NCI-H2107 (cell line): ENCODE measurements at regions not wholly inside any gene's neighbourhood (a gene's known extent, or its start where the extent isn't known, plus 50 kb on each side); places are given as distances from the start of the nearest gene placed in this dataset.
"Not testable (repeated sequence)": the region's sequence is repeated elsewhere in the genome, so short reads cannot be mapped to it uniquely, and the experiment has no call there.

ENCODE experiments used
- DNase-seq: peaks from one replicate; lab custom pipeline; 2025; lab: John Stamatoyannopoulos, UW

DNA sequence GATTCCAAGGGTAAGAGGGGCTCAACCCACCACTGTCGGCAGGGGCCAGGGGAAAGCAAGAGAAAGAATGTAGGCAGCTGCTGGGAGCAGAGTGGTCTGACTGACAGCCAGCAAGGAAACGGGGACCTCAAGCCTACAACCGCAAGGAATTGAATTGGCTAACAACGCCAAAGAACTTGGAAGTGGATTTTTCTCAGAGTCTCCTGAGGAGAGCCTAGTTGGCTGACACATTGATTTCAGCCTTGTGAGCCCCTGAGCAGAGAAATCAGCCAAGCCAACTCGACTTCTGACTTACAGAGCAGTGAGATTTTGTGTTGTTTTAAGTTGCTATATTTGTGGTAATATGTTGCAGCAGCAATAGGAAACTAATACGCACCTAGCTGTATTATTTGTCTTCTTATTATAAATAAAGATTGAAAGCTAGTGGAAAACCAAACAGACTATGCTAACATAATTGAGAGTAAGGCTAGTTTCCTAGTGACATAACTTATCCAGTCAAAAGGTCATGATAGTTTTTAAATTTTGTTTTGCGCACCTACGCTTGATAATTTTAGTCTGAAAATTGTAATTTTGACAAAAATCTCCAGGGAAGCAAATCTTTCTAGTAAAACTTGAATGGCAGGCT lies 145.8 kb upstream of the HCCS start:
- DNase-seq, result no peak

DNA sequence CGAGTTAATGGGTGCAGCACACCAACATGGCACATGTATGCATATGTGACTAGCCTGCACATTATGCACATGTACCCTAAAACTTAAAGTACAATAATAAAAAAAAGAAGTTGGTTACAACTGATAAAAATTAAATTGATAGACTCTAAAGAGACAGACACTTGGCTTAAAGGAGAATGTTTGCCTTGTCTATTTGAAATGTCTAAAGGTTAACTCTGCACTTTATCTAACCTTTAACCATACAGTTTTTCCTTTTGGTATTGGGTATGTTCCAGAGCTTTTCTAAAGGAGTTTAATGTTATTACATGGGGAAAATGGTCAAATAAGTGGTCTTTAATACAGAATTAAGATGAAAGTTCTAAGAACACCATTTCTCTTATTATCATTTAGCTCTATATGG lies 145.1 kb upstream of the HCCS start:
- DNase-seq, result no peak

DNA sequence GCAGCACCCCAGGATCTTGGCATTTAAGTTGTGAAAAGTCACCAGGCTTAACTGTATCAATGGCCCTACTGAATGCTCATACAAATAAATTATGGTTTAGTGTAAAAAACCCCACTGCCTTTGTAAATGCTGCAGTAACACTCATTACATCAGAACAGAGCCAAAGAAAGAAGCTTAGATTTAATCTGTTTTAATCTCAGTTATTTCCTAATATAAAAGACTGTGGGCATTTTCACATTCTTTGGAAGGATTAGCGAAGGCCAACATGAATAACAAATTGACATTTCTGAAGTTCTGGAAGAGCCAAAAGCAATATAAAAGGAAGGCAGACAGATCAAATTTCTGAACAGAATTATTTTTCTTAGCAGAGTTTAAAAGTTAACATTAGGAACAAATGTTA lies 140.0 kb upstream of the HCCS start:
- no peak for DNase-seq

DNA sequence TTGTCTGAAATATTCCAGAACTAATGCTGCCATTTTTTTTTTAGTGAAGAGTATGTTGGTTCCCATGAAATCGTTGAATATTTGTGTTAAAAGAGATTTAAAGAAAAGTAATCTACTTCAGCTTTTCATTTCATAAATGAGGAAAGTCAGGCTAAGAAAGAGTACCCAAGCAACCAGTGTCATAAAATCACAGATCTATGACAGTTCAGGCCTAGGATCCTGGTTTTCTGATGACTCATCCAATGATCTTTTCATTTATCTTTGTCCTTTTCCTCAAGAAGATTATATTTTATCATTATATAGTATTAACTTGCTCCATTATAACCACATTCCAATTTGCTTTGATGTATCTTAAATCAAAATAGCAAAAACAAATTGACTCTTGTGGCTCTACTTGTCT lies 139.4 kb upstream of the HCCS start:
- no peak for DNase-seq

DNA sequence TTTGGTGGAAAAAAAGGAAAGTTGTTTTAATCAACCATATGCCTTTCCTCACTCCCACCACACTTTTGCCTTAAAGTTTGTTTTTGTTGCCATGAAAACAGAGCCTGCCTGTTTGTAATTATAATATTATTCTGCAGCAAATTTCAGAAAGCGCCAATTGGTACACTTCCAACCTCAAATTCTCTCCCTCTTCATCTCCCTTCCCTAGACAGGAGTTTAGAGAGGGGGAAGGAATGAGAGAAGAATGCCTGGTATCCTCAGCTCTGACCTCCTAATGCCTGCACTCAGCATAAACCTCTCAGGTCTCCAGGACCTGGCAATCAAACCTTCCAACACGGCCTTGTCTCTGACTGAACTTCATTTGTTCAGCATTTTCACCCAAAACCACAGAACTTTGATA lies 138.4 kb upstream of the HCCS start:
- no peak for DNase-seq

DNA sequence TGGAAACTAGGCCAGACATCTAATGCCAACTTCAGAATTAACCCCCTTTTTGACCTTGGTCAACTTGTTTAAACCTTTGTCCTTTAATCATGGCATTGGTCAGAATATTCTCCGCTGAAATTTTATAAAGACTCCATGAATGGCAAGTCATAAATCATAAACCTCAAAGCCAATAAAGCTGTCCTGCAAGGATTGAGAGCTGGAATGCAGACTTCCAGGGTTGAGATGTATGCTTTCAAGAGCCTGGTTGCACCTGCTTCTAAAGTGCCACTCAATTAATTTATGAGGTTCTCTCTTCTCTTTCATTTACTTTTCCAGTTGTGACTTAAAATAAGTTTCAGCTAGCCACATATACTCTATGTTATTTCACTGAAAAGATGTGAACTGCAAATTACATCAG lies 136.2 kb upstream of the HCCS start:
- no peak for DNase-seq

DNA sequence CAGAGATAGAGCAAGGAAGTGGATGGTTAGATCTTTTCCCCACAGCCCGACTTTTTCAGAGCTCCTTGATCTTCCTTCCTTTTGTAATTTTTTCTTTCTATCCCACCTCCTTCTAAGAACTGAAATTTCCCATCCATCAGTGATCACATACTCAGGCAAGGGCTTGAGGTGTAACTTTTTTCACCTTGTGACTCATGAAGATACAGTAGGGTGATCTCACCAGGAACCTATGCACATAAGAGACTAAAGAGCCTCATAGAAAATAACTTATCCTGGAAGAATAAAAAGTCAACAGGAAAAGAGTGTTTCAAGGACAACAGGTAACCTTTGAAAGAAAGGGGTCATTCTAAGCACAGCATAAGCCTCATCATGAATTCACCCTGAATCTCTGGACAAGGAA lies 131.2 kb upstream of the HCCS start:
- no peak for DNase-seq

DNA sequence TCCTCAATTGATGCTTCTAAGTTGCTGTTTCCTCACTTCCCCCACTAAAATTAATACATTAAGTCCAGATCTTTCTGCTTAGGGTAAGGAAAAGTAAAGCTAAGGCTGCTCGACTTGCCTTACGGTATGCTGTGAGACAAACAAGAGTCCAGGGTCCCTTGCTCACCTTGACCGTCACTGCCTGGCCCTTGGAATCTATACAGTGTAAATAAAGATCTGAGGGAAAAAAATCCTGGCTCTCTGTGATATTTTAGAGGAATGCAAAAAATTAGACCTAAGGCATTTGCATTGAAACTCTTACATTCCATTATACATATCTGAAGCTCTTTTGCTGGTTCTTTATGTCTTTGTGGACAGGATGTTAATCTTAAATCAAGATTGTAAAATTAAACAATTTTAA lies 129.6 kb upstream of the HCCS start:
- no peak for DNase-seq

DNA sequence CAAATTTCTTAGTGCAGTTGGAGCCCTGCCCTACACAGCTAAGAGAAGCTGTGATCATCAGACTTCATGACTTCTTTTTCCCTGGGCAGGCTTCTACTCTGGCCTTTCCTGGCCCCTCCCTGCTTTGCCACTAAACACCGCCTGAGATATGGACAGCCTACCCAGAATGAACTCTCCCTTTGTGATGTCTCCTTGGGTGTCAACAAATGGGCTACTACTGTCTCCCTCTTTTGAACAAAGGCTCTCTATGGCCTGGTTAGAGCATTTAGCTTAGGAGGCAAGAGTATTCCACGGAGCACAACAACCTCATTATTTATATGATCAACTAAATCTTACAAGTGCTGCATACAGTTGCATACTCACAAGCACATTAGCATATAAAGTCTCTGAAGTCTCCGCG lies 127.6 kb upstream of the HCCS start:
- DNase-seq, result no peak

DNA sequence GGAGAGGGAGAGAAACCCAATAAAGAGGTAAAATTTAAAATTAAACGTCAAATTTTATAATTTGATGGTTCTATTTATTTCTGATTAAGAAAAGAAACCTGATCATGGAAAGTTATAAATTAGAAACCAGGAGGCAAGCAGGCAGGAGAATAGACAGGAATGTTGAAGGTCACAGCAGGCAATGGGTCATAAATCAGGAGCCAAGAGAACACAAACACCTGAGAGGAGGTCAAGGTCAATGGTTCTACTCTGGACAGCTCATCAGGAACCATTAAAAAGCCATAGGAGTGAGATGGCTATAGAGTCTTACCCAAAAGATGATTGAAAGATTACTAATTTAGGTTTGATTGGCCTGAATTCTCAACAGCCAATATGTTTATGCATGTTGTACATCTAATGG lies 126.9 kb upstream of the HCCS start:
- no peak for DNase-seq

DNA sequence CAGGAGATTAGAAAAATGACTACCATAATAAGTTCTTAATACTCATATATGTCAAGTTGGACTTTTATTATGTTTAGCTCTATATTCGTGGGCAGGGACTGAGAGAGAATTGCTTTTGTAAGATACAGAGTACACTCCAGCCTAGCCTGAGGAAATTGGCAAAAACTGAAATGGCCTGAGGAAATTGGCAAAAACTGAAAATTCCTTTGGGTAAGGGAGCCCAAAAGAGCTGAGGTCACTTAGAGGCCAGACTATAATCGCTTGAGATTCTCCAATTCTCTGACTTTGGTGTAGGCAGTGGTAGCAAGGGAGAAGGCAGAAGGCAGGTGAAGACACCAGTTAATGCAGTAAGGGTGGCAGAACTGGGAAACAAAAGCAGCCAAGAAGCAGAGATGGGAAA lies 124.5 kb upstream of the HCCS start:
- DNase-seq, result no peak

DNA sequence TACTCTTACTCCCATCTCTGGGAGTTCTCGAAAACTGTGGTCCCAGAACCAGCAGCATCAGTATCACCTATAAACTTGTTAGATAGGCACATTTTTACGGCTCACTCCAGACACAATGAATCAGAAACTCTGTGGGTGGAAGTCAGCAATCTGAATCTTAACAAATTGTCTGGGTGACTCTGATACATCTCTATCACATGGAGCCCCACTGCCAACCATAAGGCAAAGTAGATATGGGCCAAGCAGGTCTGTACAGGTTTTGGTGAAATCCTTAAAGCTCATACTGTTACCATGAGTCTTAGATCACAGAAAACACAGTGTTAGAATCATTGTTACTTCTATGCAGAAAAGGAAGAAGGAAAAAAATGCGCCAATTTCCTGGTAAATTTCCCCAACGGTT lies 122.5 kb upstream of the HCCS start:
- DNase-seq, result no peak

DNA sequence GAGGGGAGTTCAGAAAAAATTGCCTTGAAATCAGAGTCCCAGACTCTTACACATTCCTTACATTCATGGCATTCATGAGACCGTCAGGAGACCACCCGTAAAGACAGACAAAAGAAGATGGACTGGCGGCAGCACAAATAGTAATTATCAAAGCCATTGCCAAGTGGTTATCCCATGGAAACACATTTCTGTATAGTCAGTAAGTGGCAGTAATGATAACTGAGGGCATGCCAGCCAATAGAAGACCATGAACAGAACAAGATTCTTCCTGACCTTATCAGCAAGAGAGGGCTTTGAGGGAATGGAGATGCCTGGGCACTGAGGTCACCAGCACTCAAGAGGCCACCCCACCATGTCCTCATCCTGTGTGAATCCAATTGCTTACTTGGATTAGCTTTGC lies 121.7 kb upstream of the HCCS start:
- no peak for DNase-seq

DNA sequence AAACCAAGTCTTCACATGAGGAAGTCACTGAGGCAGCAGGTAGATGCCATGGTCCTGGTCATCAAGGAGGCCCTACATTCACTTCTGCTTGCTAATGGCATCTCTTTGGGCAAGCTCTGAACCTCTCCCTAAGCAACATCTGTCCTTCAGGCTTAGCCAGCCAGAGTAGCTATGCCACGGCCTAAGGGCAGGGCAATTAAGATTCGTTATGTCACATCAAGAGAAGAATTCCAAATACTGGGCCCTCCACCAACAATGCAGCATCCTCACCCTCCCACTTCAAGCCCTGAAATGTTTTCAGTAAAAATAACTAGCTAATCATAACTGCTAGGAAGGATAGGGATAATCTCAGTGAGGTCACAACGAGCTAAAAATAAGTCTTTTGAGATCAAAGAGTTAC lies 120.7 kb upstream of the HCCS start:
- no peak for DNase-seq

DNA sequence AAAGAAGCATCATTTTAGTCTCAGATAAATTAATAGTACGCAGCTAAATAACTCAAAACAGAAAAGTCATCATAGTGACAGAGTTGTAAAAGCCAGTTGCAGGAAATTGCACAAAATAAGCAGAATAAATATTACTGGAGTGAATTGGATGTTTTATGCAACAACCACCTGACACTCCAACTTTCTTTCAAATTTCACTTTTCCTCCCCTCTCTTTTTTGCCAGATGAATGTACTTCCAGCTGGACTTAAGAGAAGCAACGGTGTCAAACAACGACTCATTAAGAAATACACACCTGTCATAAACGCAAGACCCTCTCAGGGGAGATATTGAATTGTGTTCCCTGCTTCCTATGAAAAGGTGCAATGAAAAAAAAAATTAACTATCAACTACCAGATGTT lies 120.2 kb upstream of the HCCS start:
- no peak for DNase-seq

DNA sequence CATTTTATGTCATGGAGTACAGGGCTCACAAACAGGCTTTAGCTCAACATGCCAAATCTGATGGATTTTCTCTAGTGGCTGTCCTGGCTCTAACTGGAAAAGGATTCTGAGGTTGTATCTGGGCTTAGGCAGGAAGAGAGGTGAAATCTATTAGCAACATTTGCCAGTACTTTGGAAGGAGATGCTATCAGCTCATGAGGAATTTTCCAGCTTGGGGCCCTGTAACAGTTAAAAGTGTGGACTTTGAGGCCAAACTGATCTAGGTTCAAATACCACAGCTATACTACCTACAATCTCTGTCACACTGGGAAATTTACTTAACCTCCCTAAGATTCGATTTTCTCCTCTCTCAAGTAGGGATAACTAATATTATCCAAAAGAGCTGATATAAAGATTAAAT lies 119.0 kb upstream of the HCCS start:
- no peak for DNase-seq

DNA sequence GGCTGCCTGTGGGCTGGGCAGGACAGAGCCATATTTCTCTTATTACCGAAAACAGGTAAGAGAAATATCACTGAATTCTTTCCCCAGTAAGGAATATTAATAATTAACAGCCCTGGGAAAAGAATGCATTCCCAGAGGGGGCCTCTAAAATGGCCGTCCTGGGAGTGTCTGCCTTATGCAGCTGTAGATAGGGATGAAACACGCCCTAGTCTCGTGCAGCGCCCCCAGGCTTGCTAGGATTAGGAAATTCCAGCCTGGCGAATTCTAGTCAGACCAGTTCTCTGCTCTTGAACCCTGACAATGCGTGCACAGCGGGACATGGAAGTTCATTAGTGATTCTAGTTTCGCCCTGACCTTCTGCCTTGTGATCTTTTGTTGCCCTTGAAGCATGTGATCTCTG lies 104.1 kb upstream of the HCCS start:
- DNase-seq, result not testable (repeated sequence)

DNA sequence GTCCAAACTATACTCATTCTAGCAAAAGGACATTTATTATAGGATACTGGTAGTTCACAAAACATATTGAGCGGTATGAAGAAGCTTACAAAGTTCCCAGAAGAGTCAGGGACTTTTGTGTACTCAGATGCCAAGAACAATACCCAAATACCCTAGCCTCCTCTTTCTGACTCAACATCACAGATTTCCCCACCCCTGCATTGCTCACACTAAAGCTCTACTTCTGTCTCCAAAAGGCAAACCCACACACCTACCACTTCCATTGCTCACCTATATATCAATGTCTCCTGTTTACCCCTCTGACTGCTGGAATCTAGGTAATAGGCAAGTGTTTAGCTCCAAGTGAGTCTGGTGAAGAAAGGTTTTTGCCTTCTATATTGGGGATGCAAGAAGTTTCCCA lies 100.7 kb upstream of the HCCS start:
- no peak for DNase-seq

DNA sequence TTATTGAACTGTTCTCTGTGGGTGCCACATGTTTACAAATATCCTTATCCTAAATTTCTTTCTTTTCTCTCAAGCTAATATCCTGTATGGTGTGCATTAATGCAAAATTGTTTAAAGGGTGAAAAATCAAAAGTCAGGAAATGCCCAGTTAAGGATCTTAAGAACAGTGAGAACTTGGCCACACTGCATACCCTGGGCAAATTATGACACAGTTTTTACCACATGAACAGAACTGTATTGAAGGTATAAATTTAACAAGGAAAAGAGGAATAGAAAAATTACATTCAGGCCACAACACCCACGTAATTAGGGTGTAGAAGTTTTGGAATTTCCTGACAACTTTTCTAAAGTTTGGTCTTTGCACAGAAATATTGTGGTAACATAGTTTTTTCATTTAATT lies 94.4 kb upstream of the HCCS start:
- no peak for DNase-seq

DNA sequence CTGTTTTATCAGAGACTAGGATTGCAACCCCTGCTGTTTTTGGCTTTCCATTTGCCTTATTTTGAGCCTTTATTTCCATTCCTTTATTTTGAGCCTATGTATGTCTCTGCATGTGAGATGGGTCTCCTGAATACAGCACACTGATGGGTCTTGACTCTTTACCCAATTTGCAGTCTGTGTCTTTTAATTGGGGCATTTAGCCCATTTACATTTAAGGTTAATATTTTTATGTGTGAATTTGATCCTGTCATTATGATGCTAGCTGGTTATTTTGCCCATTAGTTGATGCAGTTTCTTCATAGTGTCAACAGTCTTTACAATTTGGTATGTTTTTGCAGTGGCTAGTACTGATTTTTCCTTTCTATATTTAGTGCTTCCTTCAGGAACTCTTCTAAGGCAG lies 88.5 kb upstream of the HCCS start:
- not testable (repeated sequence) for DNase-seq

DNA sequence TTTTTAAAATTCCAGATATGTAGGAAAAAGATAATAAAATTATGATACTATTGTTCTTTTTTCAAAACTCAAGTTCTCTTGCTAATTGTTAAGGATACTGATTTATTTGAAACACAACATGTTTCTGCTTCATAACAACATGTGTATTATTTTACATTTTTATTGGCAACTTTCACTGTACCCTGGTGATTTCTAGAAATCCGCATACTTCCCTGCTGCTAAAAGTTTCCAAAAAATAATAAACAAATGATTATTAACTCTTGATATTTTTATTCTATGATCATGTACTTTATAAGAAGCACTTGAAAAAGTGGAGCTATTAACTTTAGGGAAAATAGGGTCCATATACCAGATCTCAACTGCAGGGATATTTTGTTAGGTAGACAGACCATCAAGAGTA lies 71.2 kb upstream of the HCCS start:
- no peak for DNase-seq

DNA sequence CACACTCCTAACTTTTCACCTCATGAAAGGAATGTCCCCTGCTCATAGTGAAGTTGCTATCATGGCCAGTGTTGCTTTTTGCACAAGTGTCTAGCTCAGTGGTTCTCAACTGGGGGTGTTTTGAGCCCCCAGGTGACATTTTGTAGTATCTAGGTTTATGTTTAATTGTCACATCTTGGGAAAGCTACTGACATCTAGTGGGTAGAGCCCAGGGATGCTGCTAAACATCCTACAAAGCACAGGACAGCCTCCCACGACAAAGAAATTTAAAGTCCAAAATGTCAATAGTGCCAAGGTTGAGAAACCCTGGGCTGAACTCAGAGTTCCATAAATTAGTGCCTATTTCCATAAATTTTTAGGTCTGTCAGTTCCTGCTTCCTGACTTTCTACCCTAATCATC lies 70.7 kb upstream of the HCCS start:
- no peak for DNase-seq

DNA sequence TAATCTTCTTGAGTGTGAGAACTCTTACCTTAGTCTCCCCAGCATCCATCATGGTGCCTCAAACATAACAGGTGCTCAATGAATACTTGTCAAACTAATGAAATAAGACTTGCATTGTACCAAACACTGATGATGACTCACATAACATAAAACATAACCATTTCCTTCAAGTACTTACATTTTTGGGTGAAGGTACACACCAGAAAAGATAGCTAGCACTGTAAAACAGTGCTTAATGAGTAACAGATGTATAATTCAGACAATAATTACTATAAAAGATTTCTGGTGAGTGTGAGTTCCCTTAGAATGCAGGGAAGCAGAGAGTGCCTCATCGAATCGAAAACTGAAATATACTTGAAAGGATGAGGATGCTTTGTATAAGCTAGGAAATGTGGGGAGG lies 70.1 kb upstream of the HCCS start:
- DNase-seq, result no peak

DNA sequence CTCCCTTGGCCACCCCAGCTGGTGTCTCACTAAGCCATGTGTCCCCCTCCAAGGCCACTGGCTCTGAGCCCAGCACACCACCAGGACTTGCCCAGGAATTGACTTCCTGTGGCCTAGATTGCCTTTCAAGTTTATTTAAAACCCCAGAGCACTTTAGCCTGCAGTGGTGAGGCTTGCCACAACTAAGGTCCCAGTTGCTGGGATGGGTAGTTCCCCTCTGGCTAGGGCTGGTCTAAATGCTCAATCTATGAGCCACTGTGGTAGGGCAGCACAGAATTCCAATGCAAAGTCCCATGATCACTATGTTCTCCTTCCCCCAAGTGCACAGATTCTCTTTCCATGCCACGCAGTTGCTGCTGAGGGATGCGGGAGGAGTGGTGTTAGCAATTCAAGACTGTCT lies 61.1 kb upstream of the HCCS start:
- no peak for DNase-seq

DNA sequence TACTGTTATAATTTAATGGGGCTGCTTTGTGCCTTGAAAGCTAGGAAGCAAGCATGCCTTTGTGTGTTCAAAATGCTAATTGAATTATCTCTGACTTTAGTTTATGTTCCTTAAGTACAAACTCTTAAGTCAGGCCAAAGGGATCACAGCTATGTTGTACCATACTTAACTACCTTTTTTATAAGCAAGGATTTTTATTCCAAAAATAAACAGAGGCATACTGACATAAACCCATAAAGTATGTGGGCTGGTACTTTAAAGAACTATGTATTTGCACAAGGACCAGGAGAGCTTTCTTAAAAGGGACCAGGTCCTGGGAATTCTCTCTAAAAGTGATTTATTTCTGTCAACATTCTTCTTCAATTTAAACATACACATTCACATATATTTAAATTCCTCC lies 57.8 kb upstream of the HCCS start:
- DNase-seq, result no peak
